ENCODE measurements at regions not wholly inside any gene's neighbourhood (a gene's known extent, or its start where the extent isn't known, plus 50 kb on each side); places are given as distances from the start of the nearest gene placed in this dataset.

- Mint-ChIP-seq H3K27ac (no peak overlapping the region), H3K36me3 (peaks cover 2% of the 10 kb centered on the region), H3K9me3 (peaks cover 18% of the 10 kb centered on the region), H3K4me1 (peaks cover 13% of the 10 kb centered on the region), H3K27me3 (ENCODE audit: insufficient read depth, low read depth) (peaks cover 51% of the 10 kb centered on the region), H3K4me3 (no peak overlapping the region)
- Histone ChIP-seq H3K4me1 (peaks cover 3% of the 10 kb centered on the region), H4K20me1 (ENCODE audit: low read depth) (no peaks in the 10 kb centered on the region), H3K27ac (no peak overlapping the region), H3K9ac (no peak overlapping the region), H3K79me2 (ENCODE audit: low read depth) (no peaks in the 10 kb centered on the region), H3K36me3 (no peaks in the 10 kb centered on the region), H3K27me3 (no peaks in the 10 kb centered on the region), H3F3A (ENCODE audit: low read depth) (no peaks in the 10 kb centered on the region), H2AFZ (replicated peaks) (no peak overlapping the region), H3K4me3 (no peak overlapping the region), H3K4me2 (no peak overlapping the region), H3K9me3 (ENCODE audit: low read depth) (no peaks in the 10 kb centered on the region)
- TF ChIP-seq, protein P1, sequence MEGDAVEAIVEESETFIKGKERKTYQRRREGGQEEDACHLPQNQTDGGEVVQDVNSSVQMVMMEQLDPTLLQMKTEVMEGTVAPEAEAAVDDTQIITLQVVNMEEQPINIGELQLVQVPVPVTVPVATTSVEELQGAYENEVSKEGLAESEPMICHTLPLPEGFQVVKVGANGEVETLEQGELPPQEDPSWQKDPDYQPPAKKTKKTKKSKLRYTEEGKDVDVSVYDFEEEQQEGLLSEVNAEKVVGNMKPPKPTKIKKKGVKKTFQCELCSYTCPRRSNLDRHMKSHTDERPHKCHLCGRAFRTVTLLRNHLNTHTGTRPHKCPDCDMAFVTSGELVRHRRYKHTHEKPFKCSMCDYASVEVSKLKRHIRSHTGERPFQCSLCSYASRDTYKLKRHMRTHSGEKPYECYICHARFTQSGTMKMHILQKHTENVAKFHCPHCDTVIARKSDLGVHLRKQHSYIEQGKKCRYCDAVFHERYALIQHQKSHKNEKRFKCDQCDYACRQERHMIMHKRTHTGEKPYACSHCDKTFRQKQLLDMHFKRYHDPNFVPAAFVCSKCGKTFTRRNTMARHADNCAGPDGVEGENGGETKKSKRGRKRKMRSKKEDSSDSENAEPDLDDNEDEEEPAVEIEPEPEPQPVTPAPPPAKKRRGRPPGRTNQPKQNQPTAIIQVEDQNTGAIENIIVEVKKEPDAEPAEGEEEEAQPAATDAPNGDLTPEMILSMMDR (IDR thresholded peaks at IDR 0.05): no peak
- TF ChIP-seq EZH2phosphoT487 (IDR thresholded peaks at IDR 0.05) (no peak), EZH2 (IDR thresholded peaks at IDR 0.05) (no peak)
- DNase-seq (ENCODE audit: low spot score): no peak
Observed at GRCh38 chr20:56964901-56965300, 301.5 kb downstream of the BMP7 start.

GRCh38 chr20:56967916-56968315 is 298.5 kb downstream of the BMP7 start:
- H3F3A ChIP-seq (ENCODE audit: low read depth): no peaks in the 10 kb centered on the region
- H3K4me1 Mint-ChIP-seq: peaks cover 9% of the 10 kb centered on the region
- no peak overlapping the region for H3K27ac Mint-ChIP-seq
- H3K36me3 ChIP-seq: no peaks in the 10 kb centered on the region
- H3K9ac ChIP-seq: no peak overlapping the region
- no peak overlapping the region for H3K4me3 ChIP-seq
- H3K4me2 ChIP-seq: no peak overlapping the region
- peaks cover 57% of the 10 kb centered on the region for H3K27me3 Mint-ChIP-seq (ENCODE audit: insufficient read depth, low read depth)
- no peak overlapping the region for H2AFZ ChIP-seq (replicated peaks)
- H3K79me2 ChIP-seq (ENCODE audit: low read depth): no peaks in the 10 kb centered on the region
- peaks cover 19% of the 10 kb centered on the region for H3K27me3 ChIP-seq
- H3K9me3 Mint-ChIP-seq: peaks cover 13% of the 10 kb centered on the region
- DNase-seq (ENCODE audit: low spot score): no peak
- no peak overlapping the region for H3K27ac ChIP-seq
- H3K36me3 Mint-ChIP-seq: peaks cover 2% of the 10 kb centered on the region
- TF ChIP-seq, protein P1 (IDR thresholded peaks at IDR 0.05): no peak
- no peak for TF ChIP-seq EZH2phosphoT487 (IDR thresholded peaks at IDR 0.05)
- no peak for TF ChIP-seq EZH2 (IDR thresholded peaks at IDR 0.05)
- H3K9me3 ChIP-seq (ENCODE audit: low read depth): no peaks in the 10 kb centered on the region
- no peaks in the 10 kb centered on the region for H4K20me1 ChIP-seq (ENCODE audit: low read depth)
- H3K4me1 ChIP-seq: no peaks in the 10 kb centered on the region
- H3K4me3 Mint-ChIP-seq: no peak overlapping the region

DNA sequence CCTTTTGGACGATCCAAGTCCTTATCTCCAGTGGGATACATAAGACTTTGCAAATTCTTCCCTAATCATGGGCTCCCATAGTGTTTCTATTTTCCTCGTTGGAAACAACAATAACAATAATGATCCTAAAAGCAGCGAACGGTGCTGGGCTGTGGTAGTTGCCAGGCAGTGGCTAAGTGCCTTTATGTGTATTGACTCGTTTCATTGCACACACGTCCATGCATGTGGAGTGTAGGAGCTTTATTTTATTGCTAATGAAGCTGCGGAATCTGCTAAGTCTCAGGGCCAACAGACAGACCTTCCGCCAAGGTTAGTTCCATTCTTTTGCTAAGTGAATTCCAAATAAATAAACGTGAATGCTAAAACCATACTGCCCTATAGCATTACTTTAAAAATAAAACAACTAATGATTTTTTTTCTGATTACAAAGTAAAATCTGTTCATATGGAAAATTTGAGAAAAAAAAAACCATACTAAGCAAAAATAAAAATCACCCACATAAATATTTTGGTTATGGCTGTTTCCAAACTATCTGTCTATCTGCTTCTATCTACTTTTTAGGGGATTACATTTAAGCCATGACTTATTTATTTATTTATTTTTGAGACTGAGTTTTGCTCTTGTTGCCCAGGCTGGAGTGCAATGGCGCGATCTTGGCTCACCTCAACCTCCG is 297.9 kb downstream of the BMP7 start:
- Histone ChIP-seq H2AFZ (replicated peaks) (no peak overlapping the region), H3K9me3 (ENCODE audit: low read depth) (no peaks in the 10 kb centered on the region), H3K36me3 (no peaks in the 10 kb centered on the region), H4K20me1 (ENCODE audit: low read depth) (no peaks in the 10 kb centered on the region), H3K27ac (no peak overlapping the region), H3K4me3 (no peak overlapping the region), H3F3A (ENCODE audit: low read depth) (no peaks in the 10 kb centered on the region), H3K79me2 (ENCODE audit: low read depth) (no peaks in the 10 kb centered on the region), H3K9ac (no peak overlapping the region), H3K4me1 (no peaks in the 10 kb centered on the region), H3K4me2 (no peak overlapping the region), H3K27me3 (peaks cover 25% of the 10 kb centered on the region)
- Mint-ChIP-seq H3K36me3 (peaks cover 2% of the 10 kb centered on the region), H3K9me3 (peaks cover 10% of the 10 kb centered on the region), H3K4me3 (no peak overlapping the region), H3K27ac (no peak overlapping the region), H3K4me1 (peaks cover 14% of the 10 kb centered on the region), H3K27me3 (ENCODE audit: insufficient read depth, low read depth) (peaks cover 56% of the 10 kb centered on the region)
- TF ChIP-seq EZH2 (IDR thresholded peaks at IDR 0.05) (no peak), EZH2phosphoT487 (IDR thresholded peaks at IDR 0.05) (no peak)
- TF ChIP-seq, protein P1 (IDR thresholded peaks at IDR 0.05): no peak
- DNase-seq (ENCODE audit: low spot score): no peak
